ENCODE measurements at regions not wholly inside any gene's neighbourhood (a gene's known extent, or its start where the extent isn't known, plus 50 kb on each side); places are given as distances from the start of the nearest gene placed in this dataset.

GRCh38 chr4:81625422-81626417 is 154.0 kb upstream of the RASGEF1B start:
- H3K9me3 ChIP-seq (ENCODE audit: control insufficient read depth in 1 of 2, low read length in 2 of 2): no peaks in the 10 kb centered on the region
- peaks cover 0 to 16% of the 10 kb centered on the region in 2 donors for H3K4me1 ChIP-seq (ENCODE audit: control insufficient read depth in 1 of 2, insufficient read depth in 2 of 2, low read length in 2 of 2)
- no peak overlapping the region for H3K27ac ChIP-seq (ENCODE audit: low read depth, low read length)
- H3K27me3 ChIP-seq (ENCODE audit: control insufficient read depth in 1 of 2, insufficient read depth in 2 of 2, low read length in 2 of 2): no peaks in the 10 kb centered on the region
- no peaks in the 10 kb centered on the region for H3K36me3 ChIP-seq (ENCODE audit: control insufficient read depth in 1 of 2, insufficient read depth in 2 of 2, low read length in 2 of 2)
- H3K9ac ChIP-seq (ENCODE audit: low read depth in 1 of 2, low read length in 2 of 2): no peak overlapping the region
- H3K4me3 ChIP-seq (ENCODE audit: low read depth in 1 of 2, low read length in 2 of 2): no peak overlapping the region

GRCh38 chr4:81623434-81623833 is 151.7 kb upstream of the RASGEF1B start:
- Histone ChIP-seq H3K27ac (ENCODE audit: low read depth, low read length) (no peak overlapping the region), H3K4me3 (ENCODE audit: low read depth in 1 of 2, low read length in 2 of 2) (no peak overlapping the region), H3K36me3 (ENCODE audit: control insufficient read depth in 1 of 2, insufficient read depth in 2 of 2, low read length in 2 of 2) (no peaks in the 10 kb centered on the region), H3K9me3 (ENCODE audit: control insufficient read depth in 1 of 2, low read length in 2 of 2) (no peaks in the 10 kb centered on the region), H3K27me3 (ENCODE audit: control insufficient read depth in 1 of 2, insufficient read depth in 2 of 2, low read length in 2 of 2) (no peaks in the 10 kb centered on the region), H3K4me1 (ENCODE audit: control insufficient read depth in 1 of 2, insufficient read depth in 2 of 2, low read length in 2 of 2) (peaks cover 0 to 11% of the 10 kb centered on the region in 2 donors), H3K9ac (ENCODE audit: low read depth in 1 of 2, low read length in 2 of 2) (no peak overlapping the region)

GRCh38 chr4:81622474-81623184 is 150.9 kb upstream of the RASGEF1B start:
- Histone ChIP-seq H3K4me3 (ENCODE audit: low read depth in 1 of 2, low read length in 2 of 2) (no peak overlapping the region), H3K4me1 (ENCODE audit: control insufficient read depth in 1 of 2, insufficient read depth in 2 of 2, low read length in 2 of 2) (peaks cover 7 to 12% of the 10 kb centered on the region in 2 donors), H3K27me3 (ENCODE audit: control insufficient read depth in 1 of 2, insufficient read depth in 2 of 2, low read length in 2 of 2) (no peaks in the 10 kb centered on the region), H3K27ac (ENCODE audit: low read depth, low read length) (no peak overlapping the region), H3K9me3 (ENCODE audit: control insufficient read depth in 1 of 2, low read length in 2 of 2) (no peaks in the 10 kb centered on the region), H3K9ac (ENCODE audit: low read depth in 1 of 2, low read length in 2 of 2) (no peak overlapping the region), H3K36me3 (ENCODE audit: control insufficient read depth in 1 of 2, insufficient read depth in 2 of 2, low read length in 2 of 2) (no peaks in the 10 kb centered on the region)

GRCh38 chr4:81622028-81622427 is 150.3 kb upstream of the RASGEF1B start:
- no peak overlapping the region for H3K27ac ChIP-seq (ENCODE audit: low read depth, low read length)
- H3K4me1 ChIP-seq (ENCODE audit: control insufficient read depth in 1 of 2, insufficient read depth in 2 of 2, low read length in 2 of 2): peaks cover 7 to 14% of the 10 kb centered on the region in 2 donors
- H3K4me3 ChIP-seq (ENCODE audit: low read depth in 1 of 2, low read length in 2 of 2): no peak overlapping the region
- no peaks in the 10 kb centered on the region for H3K36me3 ChIP-seq (ENCODE audit: control insufficient read depth in 1 of 2, insufficient read depth in 2 of 2, low read length in 2 of 2)
- H3K9me3 ChIP-seq (ENCODE audit: control insufficient read depth in 1 of 2, low read length in 2 of 2): no peaks in the 10 kb centered on the region
- no peak overlapping the region for H3K9ac ChIP-seq (ENCODE audit: low read depth in 1 of 2, low read length in 2 of 2)
- no peaks in the 10 kb centered on the region for H3K27me3 ChIP-seq (ENCODE audit: control insufficient read depth in 1 of 2, insufficient read depth in 2 of 2, low read length in 2 of 2)

GRCh38 chr4:81621490-81621889 is 149.8 kb upstream of the RASGEF1B start:
- H3K4me1 ChIP-seq (ENCODE audit: control insufficient read depth in 1 of 2, insufficient read depth in 2 of 2, low read length in 2 of 2): peaks cover 7 to 14% of the 10 kb centered on the region in 2 donors
- no peak overlapping the region for H3K9ac ChIP-seq (ENCODE audit: low read depth in 1 of 2, low read length in 2 of 2)
- H3K9me3 ChIP-seq (ENCODE audit: control insufficient read depth in 1 of 2, low read length in 2 of 2): no peaks in the 10 kb centered on the region
- no peaks in the 10 kb centered on the region for H3K36me3 ChIP-seq (ENCODE audit: control insufficient read depth in 1 of 2, insufficient read depth in 2 of 2, low read length in 2 of 2)
- H3K27ac ChIP-seq (ENCODE audit: low read depth, low read length): no peak overlapping the region
- H3K27me3 ChIP-seq (ENCODE audit: control insufficient read depth in 1 of 2, insufficient read depth in 2 of 2, low read length in 2 of 2): no peaks in the 10 kb centered on the region
- no peak overlapping the region for H3K4me3 ChIP-seq (ENCODE audit: low read depth in 1 of 2, low read length in 2 of 2)

- Histone ChIP-seq H3K4me1 (ENCODE audit: control insufficient read depth in 1 of 2, insufficient read depth in 2 of 2, low read length in 2 of 2) (peaks cover 7% of the 10 kb centered on the region in 2 donors), H3K36me3 (ENCODE audit: control insufficient read depth in 1 of 2, insufficient read depth in 2 of 2, low read length in 2 of 2) (no peaks in the 10 kb centered on the region), H3K27ac (ENCODE audit: low read depth, low read length) (no peak overlapping the region), H3K9me3 (ENCODE audit: control insufficient read depth in 1 of 2, low read length in 2 of 2) (no peaks in the 10 kb centered on the region), H3K4me3 (ENCODE audit: low read depth in 1 of 2, low read length in 2 of 2) (no peak overlapping the region), H3K27me3 (ENCODE audit: control insufficient read depth in 1 of 2, insufficient read depth in 2 of 2, low read length in 2 of 2) (no peaks in the 10 kb centered on the region), H3K9ac (ENCODE audit: low read depth in 1 of 2, low read length in 2 of 2) (no peak overlapping the region)
Measured at GRCh38 chr4:81620442-81620841, 148.7 kb upstream of the RASGEF1B start.

- H3K27me3 ChIP-seq (ENCODE audit: control insufficient read depth in 1 of 2, insufficient read depth in 2 of 2, low read length in 2 of 2): no peaks in the 10 kb centered on the region
- H3K4me1 ChIP-seq (ENCODE audit: control insufficient read depth in 1 of 2, insufficient read depth in 2 of 2, low read length in 2 of 2): peaks cover 5 to 7% of the 10 kb centered on the region in 2 donors
- no peak overlapping the region for H3K4me3 ChIP-seq (ENCODE audit: low read depth in 1 of 2, low read length in 2 of 2)
- no peaks in the 10 kb centered on the region for H3K9me3 ChIP-seq (ENCODE audit: control insufficient read depth in 1 of 2, low read length in 2 of 2)
- H3K27ac ChIP-seq (ENCODE audit: low read depth, low read length): no peak overlapping the region
- no peak overlapping the region for H3K9ac ChIP-seq (ENCODE audit: low read depth in 1 of 2, low read length in 2 of 2)
- no peaks in the 10 kb centered on the region for H3K36me3 ChIP-seq (ENCODE audit: control insufficient read depth in 1 of 2, insufficient read depth in 2 of 2, low read length in 2 of 2)
Measured at GRCh38 chr4:81617545-81617944, 145.8 kb upstream of the RASGEF1B start.

GRCh38 chr4:81611221-81611620 is 139.5 kb upstream of the RASGEF1B start:
- no peaks in the 10 kb centered on the region for H3K9me3 ChIP-seq (ENCODE audit: control insufficient read depth in 1 of 2, low read length in 2 of 2)
- no peaks in the 10 kb centered on the region for H3K27me3 ChIP-seq (ENCODE audit: control insufficient read depth in 1 of 2, insufficient read depth in 2 of 2, low read length in 2 of 2)
- H3K36me3 ChIP-seq (ENCODE audit: control insufficient read depth in 1 of 2, insufficient read depth in 2 of 2, low read length in 2 of 2): no peaks in the 10 kb centered on the region
- H3K4me3 ChIP-seq (ENCODE audit: low read depth in 1 of 2, low read length in 2 of 2): no peak overlapping the region
- peaks cover 7% of the 10 kb centered on the region in 2 donors for H3K4me1 ChIP-seq (ENCODE audit: control insufficient read depth in 1 of 2, insufficient read depth in 2 of 2, low read length in 2 of 2)
- H3K9ac ChIP-seq (ENCODE audit: low read depth in 1 of 2, low read length in 2 of 2): no peak overlapping the region
- no peak overlapping the region for H3K27ac ChIP-seq (ENCODE audit: low read depth, low read length)

- peaks cover 9% of the 10 kb centered on the region in 2 donors for H3K4me1 ChIP-seq (ENCODE audit: control insufficient read depth in 1 of 2, insufficient read depth in 2 of 2, low read length in 2 of 2)
- no peak overlapping the region for H3K4me3 ChIP-seq (ENCODE audit: low read depth in 1 of 2, low read length in 2 of 2)
- H3K36me3 ChIP-seq (ENCODE audit: control insufficient read depth in 1 of 2, insufficient read depth in 2 of 2, low read length in 2 of 2): no peaks in the 10 kb centered on the region
- H3K9ac ChIP-seq (ENCODE audit: low read depth in 1 of 2, low read length in 2 of 2): no peak overlapping the region
- no peaks in the 10 kb centered on the region for H3K9me3 ChIP-seq (ENCODE audit: control insufficient read depth in 1 of 2, low read length in 2 of 2)
- no peaks in the 10 kb centered on the region for H3K27me3 ChIP-seq (ENCODE audit: control insufficient read depth in 1 of 2, insufficient read depth in 2 of 2, low read length in 2 of 2)
- no peak overlapping the region for H3K27ac ChIP-seq (ENCODE audit: low read depth, low read length)
Measured at GRCh38 chr4:81609844-81610243, 138.1 kb upstream of the RASGEF1B start.

- Histone ChIP-seq H3K27ac (ENCODE audit: low read depth, low read length) (no peak overlapping the region), H3K4me1 (ENCODE audit: control insufficient read depth in 1 of 2, insufficient read depth in 2 of 2, low read length in 2 of 2) (peaks cover 11 to 13% of the 10 kb centered on the region in 2 donors), H3K4me3 (ENCODE audit: low read depth in 1 of 2, low read length in 2 of 2) (no peak overlapping the region), H3K36me3 (ENCODE audit: control insufficient read depth in 1 of 2, insufficient read depth in 2 of 2, low read length in 2 of 2) (no peaks in the 10 kb centered on the region), H3K27me3 (ENCODE audit: control insufficient read depth in 1 of 2, insufficient read depth in 2 of 2, low read length in 2 of 2) (no peaks in the 10 kb centered on the region), H3K9ac (ENCODE audit: low read depth in 1 of 2, low read length in 2 of 2) (no peak overlapping the region), H3K9me3 (ENCODE audit: control insufficient read depth in 1 of 2, low read length in 2 of 2) (no peaks in the 10 kb centered on the region)
Measured at GRCh38 chr4:81607950-81608349, 136.2 kb upstream of the RASGEF1B start.

All from duodenal mucosa (tissue), 2 donors.